Mesenchymal stem cell (in vitro differentiated cells and primary cell): ENCODE measurements at regions not wholly inside any gene's neighbourhood (a gene's known extent, or its start where the extent isn't known, plus 50 kb on each side); places are given as distances from the start of the nearest gene placed in this dataset.

Source experiments
- DNase-seq: peaks from one replicate; pipeline ENCODE4 v3.0.0-alpha.2; 2013
- H2AFZ ChIP-seq: one replicate; pipeline ENCODE4 v1.6.1; 2013; ENCODE audit warnings: low read depth, mild to moderate bottlenecking, control low read depth, inconsistent platforms, low read length, moderate library complexity
- H2AK5ac ChIP-seq: 2 replicates; pipeline ENCODE4 v1.6.1; 2013; ENCODE audit warnings: low read length, moderate library complexity, mild to moderate bottlenecking, inconsistent platforms; ENCODE audit not compliant: severe bottlenecking
- H2BK120ac ChIP-seq: one replicate; pipeline ENCODE4 v1.6.1; 2013; ENCODE audit warnings: low read depth, mild to moderate bottlenecking, inconsistent platforms, low read length, moderate library complexity
- H2BK12ac ChIP-seq, 2 experiments: one replicate each; pipeline ENCODE4 v1.6.1; 2013; ENCODE audit warnings: inconsistent platforms in 2 of 2, low read length in 2 of 2, mild to moderate bottlenecking in 2 of 2, moderate library complexity in 2 of 2, control low read depth in 1 of 2
- H2BK15ac ChIP-seq: one replicate; pipeline ENCODE4 v1.6.1; 2013; ENCODE audit warnings: mild to moderate bottlenecking, low read depth, inconsistent platforms; ENCODE audit not compliant: poor library complexity, severe bottlenecking
- H2BK5ac ChIP-seq: 2 replicates; pipeline ENCODE4 v1.6.1; 2013; ENCODE audit warnings: low read depth, mild to moderate bottlenecking, low read length, control low read depth, inconsistent platforms; ENCODE audit not compliant: poor library complexity, severe bottlenecking
- H3K14ac ChIP-seq, 2 experiments: one replicate each; pipeline ENCODE4 v1.6.1; 2013; ENCODE audit warnings: inconsistent platforms in 2 of 2, low read length in 2 of 2, control low read depth in 1 of 2, mild to moderate bottlenecking in 1 of 2, moderate library complexity in 1 of 2
- H3K18ac ChIP-seq, 2 experiments: one replicate each; pipeline ENCODE4 v1.6.1; 2013; ENCODE audit warnings: inconsistent platforms in 2 of 2, low read length in 2 of 2, control low read depth in 1 of 2, low read depth in 1 of 2, mild to moderate bottlenecking in 1 of 2
- H3K23ac ChIP-seq, 2 experiments: one replicate each; pipeline ENCODE4 v1.6.1; 2013; ENCODE audit warnings: inconsistent platforms in 2 of 2, low read length in 2 of 2, mild to moderate bottlenecking in 2 of 2, moderate library complexity in 2 of 2, control low read depth in 1 of 2
- H3K27ac ChIP-seq: 2 replicates; pipeline ENCODE4 v1.5.1; 2013; ENCODE audit warnings: mild to moderate bottlenecking, moderate library complexity, low read length, control low read depth, inconsistent platforms; ENCODE audit not compliant: poor library complexity, severe bottlenecking
- H3K27me3 ChIP-seq, 2 experiments: 2 replicates each; pipeline versions ENCODE4 v1.6.1 to v1.7.0; 2013; ENCODE audit warnings: low read length in 2 of 2, mild to moderate bottlenecking in 2 of 2, moderate library complexity in 2 of 2, control low read depth in 1 of 2, inconsistent platforms in 1 of 2; ENCODE audit not compliant: control insufficient read depth in 1 of 2, insufficient read depth in 1 of 2
- H3K36me3 ChIP-seq, 2 experiments: 2 replicates each; pipeline versions ENCODE4 v1.6.1 to v1.7.0; 2013; ENCODE audit warnings: low read length in 2 of 2, control low read depth in 1 of 2, inconsistent platforms in 1 of 2, low read depth in 1 of 2, mild to moderate bottlenecking in 1 of 2; ENCODE audit not compliant: insufficient read depth in 2 of 2, control insufficient read depth in 1 of 2
- H3K4ac ChIP-seq, 2 experiments: one replicate each; pipeline ENCODE4 v1.6.1; 2013; ENCODE audit warnings: inconsistent platforms in 2 of 2, low read length in 2 of 2, mild to moderate bottlenecking in 2 of 2, moderate library complexity in 2 of 2, control low read depth in 1 of 2, low read depth in 1 of 2
- H3K4me1 ChIP-seq: 2 replicates; pipeline ENCODE4 v1.6.1; 2013; ENCODE audit warnings: low read depth, low read length, control low read depth; ENCODE audit not compliant: control insufficient read depth, insufficient read depth
- H3K4me2 ChIP-seq: 2 replicates; pipeline ENCODE4 v1.6.1; 2013; ENCODE audit warnings: low read length, mild to moderate bottlenecking, inconsistent platforms; ENCODE audit not compliant: poor library complexity, severe bottlenecking
- H3K4me3 ChIP-seq, 2 experiments: 2 replicates each; pipeline versions ENCODE4 v1.5.1 to v1.7.0; 2013; ENCODE audit warnings: low read length in 2 of 2, mild to moderate bottlenecking in 2 of 2, control low read depth in 1 of 2, low read depth in 1 of 2; ENCODE audit not compliant: insufficient read depth in 1 of 2
- H3K79me1 ChIP-seq: replicated peaks from 2 replicates; pipeline ENCODE4 v1.6.1; 2013; ENCODE audit warnings: mild to moderate bottlenecking, control low read depth, low read length, inconsistent platforms; ENCODE audit not compliant: poor library complexity, severe bottlenecking
- H3K9ac ChIP-seq: 2 replicates; pipeline ENCODE4 v1.7.0; 2013; ENCODE audit warnings: mild to moderate bottlenecking, low read length, moderate library complexity
- H3K9me3 ChIP-seq: 2 replicates; pipeline ENCODE4 v1.7.0; 2013; ENCODE audit warnings: mild to moderate bottlenecking, low read length; ENCODE audit not compliant: control insufficient read depth
- H4K8ac ChIP-seq: one replicate; pipeline ENCODE4 v1.6.1; 2013; ENCODE audit warnings: inconsistent platforms, mild to moderate bottlenecking, low read length, moderate library complexity
- H4K91ac ChIP-seq: one replicate; pipeline ENCODE4 v1.6.1; 2013; ENCODE audit warnings: mild to moderate bottlenecking, low read length, inconsistent platforms
- WGBS: methylation state at CpG from one replicate; pipeline ENCODE4 v1.1.7; 2013; ENCODE audit warnings: mixed read lengths; 5-methylcytosine and 5-hydroxymethylcytosine counted together

- H4K91ac ChIP-seq: no peak overlapping the region
- no peaks in the 10 kb centered on the region for H3K79me1 ChIP-seq
- no peaks in the 10 kb centered on the region for H3K27me3 ChIP-seq
- no peak overlapping the region for H3K4me3 ChIP-seq
- H2BK120ac ChIP-seq: no peak overlapping the region
- no peak overlapping the region for H2BK5ac ChIP-seq
- no peak overlapping the region for H3K27ac ChIP-seq
- 90% methylated on average over 1 of the region's 1 CpG for WGBS
- no peak overlapping the region for H2BK15ac ChIP-seq
- H3K9me3 ChIP-seq: no peaks in the 10 kb centered on the region
- H3K4me1 ChIP-seq: peaks cover 3% of the 10 kb centered on the region
- no peak overlapping the region for H3K9ac ChIP-seq
- no peak overlapping the region for H3K4me2 ChIP-seq
- no peaks in the 10 kb centered on the region for H3K36me3 ChIP-seq
- no peak overlapping the region for H2BK12ac ChIP-seq
- H4K8ac ChIP-seq: no peak overlapping the region
- no peak overlapping the region for H3K14ac ChIP-seq
- no peak overlapping the region for H3K23ac ChIP-seq
- H3K4ac ChIP-seq: no peak overlapping the region
- no peak overlapping the region for H2AFZ ChIP-seq
- no peak for DNase-seq
- H3K18ac ChIP-seq: no peak overlapping the region
- H2AK5ac ChIP-seq: no peak overlapping the region
Measured at GRCh38 chr2:191757208-191757607, 79.3 kb downstream of the NABP1 start.

DNA sequence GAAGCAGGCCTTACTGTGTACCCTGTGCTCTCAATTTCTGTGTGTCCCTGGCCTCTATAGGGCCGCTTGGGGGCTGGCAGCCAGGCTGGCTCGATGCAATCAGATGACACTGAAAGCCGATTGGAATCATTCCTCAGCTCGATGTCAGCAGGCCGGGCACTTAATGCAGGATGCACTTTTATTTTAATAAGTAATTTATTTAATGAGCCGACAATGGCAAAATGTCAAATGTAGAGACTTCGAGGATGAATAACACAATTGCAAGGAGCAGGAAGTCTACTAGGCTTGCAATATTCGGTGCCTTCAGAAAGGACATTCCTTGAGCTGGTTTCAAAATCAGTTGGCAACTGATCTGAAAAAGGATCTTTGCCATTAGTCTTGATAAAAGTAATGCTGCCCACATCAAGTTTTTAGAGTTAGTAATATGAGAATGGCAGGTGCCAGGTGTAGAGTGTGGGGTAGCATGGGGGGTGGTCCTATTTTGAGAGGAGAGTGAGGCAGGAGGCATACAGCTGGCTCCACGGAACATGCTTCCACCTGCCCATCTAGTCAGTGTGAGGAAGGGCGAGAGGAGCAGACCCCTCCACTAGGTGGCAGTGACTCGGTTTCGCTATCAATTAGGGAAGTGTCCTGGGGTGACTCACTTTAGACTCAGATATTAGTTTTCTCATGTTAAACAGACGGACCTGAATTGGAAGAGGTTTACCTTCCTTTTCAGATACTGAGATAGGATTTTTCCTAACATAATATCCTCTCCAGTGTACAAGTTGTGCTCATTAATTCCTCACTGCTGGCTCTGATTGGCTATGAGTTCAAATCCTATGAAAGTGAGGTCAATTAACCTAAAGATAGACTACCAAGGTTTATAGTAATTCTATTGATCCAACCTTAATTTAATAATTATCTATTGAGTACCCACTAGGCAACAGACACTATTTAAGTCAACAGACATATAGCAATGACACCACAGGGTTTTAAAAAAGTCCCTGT lies 80.9 kb downstream of the NABP1 start:
- no peak overlapping the region for H3K4me2 ChIP-seq
- no peak overlapping the region for H2BK15ac ChIP-seq
- no peak overlapping the region for H2BK120ac ChIP-seq
- 59% methylated on average over 12 of the region's 13 CpGs for WGBS
- H3K9me3 ChIP-seq: no peaks in the 10 kb centered on the region
- no peak overlapping the region for H2BK5ac ChIP-seq
- H3K4me1 ChIP-seq: peaks cover 3% of the 10 kb centered on the region
- no peaks in the 10 kb centered on the region for H3K36me3 ChIP-seq
- no peak overlapping the region for H3K18ac ChIP-seq
- no peak overlapping the region for H4K91ac ChIP-seq
- no peak overlapping the region for H3K27ac ChIP-seq
- no peaks in the 10 kb centered on the region for H3K79me1 ChIP-seq
- no peak overlapping the region for H3K9ac ChIP-seq
- no peak overlapping the region for H2AK5ac ChIP-seq
- H3K14ac ChIP-seq: no peak overlapping the region
- no peak overlapping the region for H2AFZ ChIP-seq
- peak overlapping the region; percentile 27 for H4K8ac ChIP-seq
- H3K4ac ChIP-seq: no peak overlapping the region
- H3K4me3 ChIP-seq: no peak overlapping the region
- peak; percentile 64 for DNase-seq
- H3K23ac ChIP-seq: no peak overlapping the region
- H2BK12ac ChIP-seq: no peak overlapping the region
- H3K27me3 ChIP-seq: no peaks in the 10 kb centered on the region

DNA sequence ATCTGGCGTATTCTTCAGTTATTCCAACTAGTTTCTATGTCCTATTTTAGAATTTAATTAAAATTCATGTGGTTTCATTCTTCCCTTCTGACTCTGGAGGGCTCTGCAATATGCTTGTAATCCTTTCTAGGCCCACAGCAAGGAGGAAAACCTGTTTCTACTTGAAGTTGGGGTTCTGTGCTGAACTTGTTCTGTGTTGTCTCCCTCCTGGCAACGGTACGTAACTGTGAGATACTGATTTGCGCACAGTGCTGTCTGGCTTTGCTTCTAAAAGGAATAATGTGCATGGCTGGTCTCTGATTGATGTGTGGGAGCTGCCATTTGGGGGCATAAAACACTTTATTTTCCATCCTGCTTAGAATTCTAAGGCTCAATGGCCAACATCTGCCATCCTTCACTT lies 81.7 kb downstream of the NABP1 start:
- no peak overlapping the region for H4K91ac ChIP-seq

GRCh38 chr2:191760655-191761262 lies 82.8 kb downstream of the NABP1 start:
- no peak overlapping the region for H2BK5ac ChIP-seq
- no peak for DNase-seq
- H4K8ac ChIP-seq: no peak overlapping the region
- no peak overlapping the region for H3K4ac ChIP-seq
- H3K27me3 ChIP-seq: no peaks in the 10 kb centered on the region
- H2AFZ ChIP-seq: no peak overlapping the region
- no peak overlapping the region for H4K91ac ChIP-seq
- no peak overlapping the region for H3K9ac ChIP-seq
- no peak overlapping the region for H3K4me3 ChIP-seq
- H3K14ac ChIP-seq: no peak overlapping the region
- H2BK15ac ChIP-seq: no peak overlapping the region
- no peak overlapping the region for H2BK12ac ChIP-seq
- no peak overlapping the region for H3K4me2 ChIP-seq
- peaks cover 3% of the 10 kb centered on the region for H3K4me1 ChIP-seq
- H3K23ac ChIP-seq: no peak overlapping the region
- no peak overlapping the region for H3K27ac ChIP-seq
- 84% methylated on average over 4 of the region's 4 CpGs for WGBS
- H2BK120ac ChIP-seq: no peak overlapping the region
- H2AK5ac ChIP-seq: no peak overlapping the region
- no peaks in the 10 kb centered on the region for H3K9me3 ChIP-seq
- H3K36me3 ChIP-seq: no peaks in the 10 kb centered on the region
- no peaks in the 10 kb centered on the region for H3K79me1 ChIP-seq
- no peak overlapping the region for H3K18ac ChIP-seq

More for the DNA sequence above, 81.7 kb downstream of the NABP1 start:
- Histone ChIP-seq H4K8ac (no peak overlapping the region), H2BK12ac (no peak overlapping the region), H3K14ac (no peak overlapping the region), H3K27me3 (no peaks in the 10 kb centered on the region), H2BK15ac (no peak overlapping the region), H2BK5ac (no peak overlapping the region), H3K79me1 (no peaks in the 10 kb centered on the region), H3K18ac (no peak overlapping the region), H3K4me3 (no peak overlapping the region), H3K9me3 (no peaks in the 10 kb centered on the region), H3K36me3 (no peaks in the 10 kb centered on the region), H2AK5ac (no peak overlapping the region), H3K27ac (no peak overlapping the region), H2BK120ac (no peak overlapping the region), H3K9ac (no peak overlapping the region), H3K4me1 (peaks cover 3% of the 10 kb centered on the region), H2AFZ (no peak overlapping the region), H3K4ac (no peak overlapping the region), H3K4me2 (no peak overlapping the region), H3K23ac (no peak overlapping the region)
- 100% methylated on average over 2 of the region's 4 CpGs for WGBS
- DNase-seq: no peak
